Gastroesophageal sphincter (tissue), 3 donors: ENCODE measurements at regions not wholly inside any gene's neighbourhood (a gene's known extent, or its start where the extent isn't known, plus 50 kb on each side); places are given as distances from the start of the nearest gene placed in this dataset.

ENCODE experiments used
- EP300 ChIP-seq: sonication (generic); formaldehyde crosslinking; IDR thresholded peaks from one replicate; pipeline ENCODE4 v1.6.1; 2017; ENCODE audit warnings: antibody characterized with exemption, mild to moderate bottlenecking
- POLR2A ChIP-seq, 2 donors: fragments of 450-650 bp; IDR thresholded peaks; one replicate each; pipeline ENCODE4 v1.6.1; 2017; ENCODE audit warnings: antibody characterized with exemption in 2 of 2, mild to moderate bottlenecking in 2 of 2, moderate library complexity in 1 of 2
- POLR2AphosphoS5 ChIP-seq: sonication (generic); formaldehyde crosslinking; IDR thresholded peaks from one replicate; pipeline ENCODE4 v1.6.1; 2017; ENCODE audit warnings: antibody characterized with exemption
- TF ChIP-seq, protein P1 (sequence below), 4 experiments: fragments of 200-600 bp in 2 of 4; fragments of 450-650 bp in 2 of 4; sonication (generic) in 1 of 4; IDR thresholded peaks; one replicate each; pipeline ENCODE4 v1.5.1; 2017 to 2019; ENCODE audit warnings: antibody characterized with exemption in 4 of 4, mild to moderate bottlenecking in 2 of 4, moderate library complexity in 2 of 4

DNA sequence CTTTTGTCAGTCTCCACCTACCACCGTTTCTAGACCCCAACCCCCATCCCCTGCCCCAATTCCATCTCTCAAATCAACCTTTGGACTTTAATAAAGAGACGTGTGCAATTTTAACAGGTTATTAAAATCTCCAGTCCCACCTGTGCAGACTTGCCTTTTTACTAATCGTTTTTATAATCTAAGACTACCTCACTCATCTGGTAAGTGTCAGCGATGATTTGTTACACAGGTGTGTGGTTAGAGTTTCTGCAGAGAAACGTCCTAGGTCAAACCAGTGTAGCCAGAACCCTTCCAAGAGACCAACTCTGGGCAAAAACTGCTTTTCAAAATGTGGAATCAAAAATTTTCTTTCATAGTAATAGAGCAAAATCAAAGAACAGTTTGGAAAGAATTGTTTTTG is 60.4 kb upstream of the PELI2 start:
- TF ChIP-seq POLR2A (IDR thresholded peaks at IDR 0.05) (no peak), EP300 (no peak), POLR2AphosphoS5 (no peak)
- TF ChIP-seq, protein P1, sequence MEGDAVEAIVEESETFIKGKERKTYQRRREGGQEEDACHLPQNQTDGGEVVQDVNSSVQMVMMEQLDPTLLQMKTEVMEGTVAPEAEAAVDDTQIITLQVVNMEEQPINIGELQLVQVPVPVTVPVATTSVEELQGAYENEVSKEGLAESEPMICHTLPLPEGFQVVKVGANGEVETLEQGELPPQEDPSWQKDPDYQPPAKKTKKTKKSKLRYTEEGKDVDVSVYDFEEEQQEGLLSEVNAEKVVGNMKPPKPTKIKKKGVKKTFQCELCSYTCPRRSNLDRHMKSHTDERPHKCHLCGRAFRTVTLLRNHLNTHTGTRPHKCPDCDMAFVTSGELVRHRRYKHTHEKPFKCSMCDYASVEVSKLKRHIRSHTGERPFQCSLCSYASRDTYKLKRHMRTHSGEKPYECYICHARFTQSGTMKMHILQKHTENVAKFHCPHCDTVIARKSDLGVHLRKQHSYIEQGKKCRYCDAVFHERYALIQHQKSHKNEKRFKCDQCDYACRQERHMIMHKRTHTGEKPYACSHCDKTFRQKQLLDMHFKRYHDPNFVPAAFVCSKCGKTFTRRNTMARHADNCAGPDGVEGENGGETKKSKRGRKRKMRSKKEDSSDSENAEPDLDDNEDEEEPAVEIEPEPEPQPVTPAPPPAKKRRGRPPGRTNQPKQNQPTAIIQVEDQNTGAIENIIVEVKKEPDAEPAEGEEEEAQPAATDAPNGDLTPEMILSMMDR (IDR thresholded peaks at IDR 0.05): no peak
